B cell (primary cell): ENCODE measurements at regions not wholly inside any gene's neighbourhood (a gene's known extent, or its start where the extent isn't known, plus 50 kb on each side); places are given as distances from the start of the nearest gene placed in this dataset.

ENCODE experiments used
- ATAC-seq: fragments of 200-7000 bp; cut with Tn5 transposase; one replicate; pipeline ENCODE4 v1.10.0; 2021; ENCODE audit warnings: low read depth, mild to moderate bottlenecking, moderate number of reproducible peaks, moderate library complexity
- CTCF ChIA-PET: fragments of 350-600 bp; sonication (Branson Sonifier 250); formaldehyde crosslinking; loops from one replicate; lab custom pipeline; 2021; ENCODE audit warnings: antibody characterized with exemption, inconsistent platforms; lab: Charles Lee
- POLR2A ChIA-PET: fragments of 350-600 bp; sonication (Branson Sonifier 250); formaldehyde crosslinking; loops from one replicate; lab custom pipeline; 2021; ENCODE audit warnings: antibody characterized with exemption; lab: Charles Lee
- DNase-seq: peaks from one replicate; pipeline ENCODE4 v3.0.0; 2013
- H2AFZ ChIP-seq: 2 replicates; pipeline ENCODE4 v1.6.1; 2012; ENCODE audit warnings: mild to moderate bottlenecking, low read depth, low read length; ENCODE audit not compliant: insufficient read depth, poor library complexity, severe bottlenecking
- H3K27ac ChIP-seq, 2 donors: 1 replicate in 1 of 2; 2 replicates in 1 of 2; pipeline ENCODE4 v1.5.1; 2012 to 2013; ENCODE audit warnings: low read length in 2 of 2, mild to moderate bottlenecking in 2 of 2, moderate library complexity in 1 of 2
- H3K27me3 ChIP-seq, 4 experiments: fragments of 200-600 bp in 1 of 4; sonication (generic) in 1 of 4; replicated peaks in 1 of 4; 1 replicate in 2 of 4; 2 replicates in 2 of 4; pipeline versions ENCODE4 v1.6.1 to v1.7.0; 2013 to 2016; ENCODE audit warnings: low read length in 3 of 4, mild to moderate bottlenecking in 2 of 4, mixed read lengths in 1 of 4, moderate library complexity in 1 of 4; ENCODE audit not compliant: insufficient read depth in 4 of 4, control insufficient read depth in 3 of 4; ENCODE audit errors: control extremely low read depth in 1 of 4
- H3K36me3 ChIP-seq, 2 experiments: replicated peaks in 1 of 2; 1 replicate in 1 of 2; 2 replicates in 1 of 2; pipeline versions ENCODE4 v1.6.1 to v1.7.1; 2013; ENCODE audit warnings: low read length in 1 of 2; ENCODE audit not compliant: insufficient read depth in 2 of 2, control insufficient read depth in 1 of 2; ENCODE audit errors: control extremely low read depth in 1 of 2, extremely low read depth in 1 of 2
- H3K4me1 ChIP-seq, 2 donors: fragments of 200-600 bp in 1 of 2; sonication (generic) in 1 of 2; 1 replicate in 1 of 2; 2 replicates in 1 of 2; pipeline versions ENCODE4 v1.5.1 to v1.6.1; 2013 to 2017; ENCODE audit warnings: low read length in 2 of 2; ENCODE audit not compliant: control insufficient read depth in 2 of 2, insufficient read depth in 2 of 2
- H3K4me2 ChIP-seq: replicated peaks from 2 replicates; pipeline ENCODE3; 2012; ENCODE audit warnings: mild to moderate bottlenecking, low read depth, low read length; ENCODE audit not compliant: poor library complexity, severe bottlenecking
- H3K4me3 ChIP-seq, 5 experiments: fragments of 200-600 bp in 1 of 5; sonication (generic) in 1 of 5; 1 replicate in 3 of 5; 2 replicates in 2 of 5; pipeline versions ENCODE4 v1.5.1 to v1.7.0; 2011 to 2016; ENCODE audit warnings: low read length in 4 of 5, mild to moderate bottlenecking in 4 of 5, low read depth in 2 of 5, control low read depth in 1 of 5, moderate library complexity in 1 of 5; ENCODE audit not compliant: insufficient read depth in 1 of 5; ENCODE audit errors: control extremely low read depth in 1 of 5, extremely low read depth in 1 of 5
- H3K79me2 ChIP-seq: fragments of 200-600 bp; sonication (generic); one replicate; pipeline ENCODE4 v1.6.0; 2016; ENCODE audit warnings: low read length; ENCODE audit not compliant: control insufficient read depth, insufficient read depth
- H3K9ac ChIP-seq: fragments of 200-600 bp; sonication (generic); 2 replicates; pipeline ENCODE4 v1.6.1; 2017; ENCODE audit warnings: mild to moderate bottlenecking, low read length, moderate library complexity
- H3K9me3 ChIP-seq, 3 donors: one replicate each; pipeline versions ENCODE4 v1.6.1 to v1.7.1; 2013; ENCODE audit warnings: low read length in 2 of 3; ENCODE audit not compliant: control insufficient read depth in 2 of 3, insufficient read depth in 1 of 3; ENCODE audit errors: control extremely low read depth in 1 of 3
- H4K20me1 ChIP-seq: 2 replicates; pipeline ENCODE4 v1.6.0; 2012; ENCODE audit warnings: mild to moderate bottlenecking, low read length; ENCODE audit not compliant: insufficient read depth, control insufficient read depth, poor library complexity, severe bottlenecking
- H3K27ac Mint-ChIP-seq: one replicate; pipeline ENCODE4 v1.8.0; 2021; ENCODE audit warnings: mixed read lengths
- H3K27me3 Mint-ChIP-seq: one replicate; pipeline ENCODE4 v1.8.0; 2021; ENCODE audit warnings: mixed read lengths
- H3K4me1 Mint-ChIP-seq: one replicate; pipeline ENCODE4 v1.8.0; 2021; ENCODE audit warnings: mixed read lengths
- H3K4me3 Mint-ChIP-seq: one replicate; pipeline ENCODE4 v1.8.0; 2021; ENCODE audit warnings: mixed read lengths
- H3K9me3 Mint-ChIP-seq: one replicate; pipeline ENCODE4 v1.8.0; 2022; ENCODE audit warnings: mixed read lengths; ENCODE audit not compliant: insufficient read depth
- EZH2 ChIP-seq: IDR thresholded peaks from 2 replicates; pipeline ENCODE4 v1.6.1; 2012; ENCODE audit warnings: borderline replicate concordance, low read depth, mild to moderate bottlenecking, moderate library complexity, low read length; ENCODE audit not compliant: insufficient read depth, poor library complexity, severe bottlenecking
- WGBS: methylation state at CpG from one replicate; pipeline ENCODE4 v1.1.5; 2013; ENCODE audit warnings: missing lambda C conversion rate; ENCODE audit not compliant: insufficient coverage; 5-methylcytosine and 5-hydroxymethylcytosine counted together
- intact Hi-C: fragments of 100-400 bp; cut with micrococcal nuclease; formaldehyde crosslinking; loops from one replicate; pipeline ENCODE4 v1.10.0; 2022
- TF ChIP-seq, protein P1 (sequence below): fragments of 200-600 bp; IDR thresholded peaks from one replicate; pipeline ENCODE4 v1.8.0; 2022; ENCODE audit warnings: antibody characterized with exemption, mild to moderate bottlenecking

DNA sequence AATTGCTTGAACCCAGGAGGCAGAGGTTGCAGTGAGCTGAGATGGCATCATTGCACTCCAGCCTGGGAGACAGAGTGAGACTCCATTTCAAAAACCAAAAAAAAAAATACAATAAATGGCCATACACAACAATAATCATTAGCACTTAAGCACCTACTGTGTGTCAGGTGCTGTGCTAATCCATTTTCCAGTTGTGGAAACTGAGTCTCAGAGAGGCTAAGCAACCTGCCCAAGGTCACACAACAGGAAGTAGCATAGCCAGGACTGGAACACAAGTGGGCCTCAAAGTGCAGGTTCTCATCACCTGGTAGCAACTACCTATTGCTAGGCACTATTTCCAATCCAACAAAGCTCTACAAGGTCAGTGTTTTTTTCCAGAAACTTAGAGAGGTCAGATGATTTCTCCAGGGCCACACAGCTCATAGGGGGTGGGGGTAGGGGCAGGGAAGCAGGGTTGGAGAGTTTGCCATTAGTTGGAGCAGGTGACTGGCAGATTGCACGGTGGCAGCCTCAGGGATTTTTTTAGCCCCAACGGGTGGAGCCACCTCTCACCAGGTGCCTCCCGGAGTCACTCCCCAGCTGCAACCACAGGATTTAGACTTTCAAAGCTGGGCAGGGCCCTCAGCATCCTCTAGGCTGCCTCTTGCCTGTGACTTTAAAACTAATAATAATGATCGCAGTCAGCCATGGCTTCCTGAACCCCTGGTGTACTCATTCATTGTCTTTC lies 52.5 kb upstream of the ID3 start:
- peak overlapping the region; percentile 86 for H3K27ac Mint-ChIP-seq
- H3K4me3 Mint-ChIP-seq = peak overlapping the region; percentile 75
- peak overlapping the region in 1 of 5 experiments; percentile 40 for H3K4me3 ChIP-seq
- intact Hi-C loops = loop anchor here (1.0 to 10.0 kb wide), 2 partner anchors 19 to 113 kb away; no protein-coding TSS in a partner anchor
- WGBS = 0% methylated on average over 3 of the region's 4 CpGs
- ChIA-PET POLR2A (interaction anchor here (0.6 to 6.3 kb wide), 11 partner anchors 11 to 72 kb away, joined by 3 to 52 read pairs (median 10); partner anchors contain the start of gene ID3), CTCF (interaction anchor here (0.8 to 6.7 kb wide), 10 partner anchors 10 to 67 kb away, joined by 3 to 86 read pairs (median 14); partner anchors contain the start of gene ID3)
- H2AFZ ChIP-seq = no peak overlapping the region
- H3K9me3 Mint-ChIP-seq = no peaks in the 10 kb centered on the region
- no peaks in the 10 kb centered on the region for H3K36me3 ChIP-seq
- H3K4me2 ChIP-seq = peak overlapping the region; percentile 65
- H3K27me3 Mint-ChIP-seq = no peaks in the 10 kb centered on the region
- H3K4me1 Mint-ChIP-seq = peaks cover 80% of the 10 kb centered on the region
- no peak for TF ChIP-seq EZH2
- TF ChIP-seq, protein P1, sequence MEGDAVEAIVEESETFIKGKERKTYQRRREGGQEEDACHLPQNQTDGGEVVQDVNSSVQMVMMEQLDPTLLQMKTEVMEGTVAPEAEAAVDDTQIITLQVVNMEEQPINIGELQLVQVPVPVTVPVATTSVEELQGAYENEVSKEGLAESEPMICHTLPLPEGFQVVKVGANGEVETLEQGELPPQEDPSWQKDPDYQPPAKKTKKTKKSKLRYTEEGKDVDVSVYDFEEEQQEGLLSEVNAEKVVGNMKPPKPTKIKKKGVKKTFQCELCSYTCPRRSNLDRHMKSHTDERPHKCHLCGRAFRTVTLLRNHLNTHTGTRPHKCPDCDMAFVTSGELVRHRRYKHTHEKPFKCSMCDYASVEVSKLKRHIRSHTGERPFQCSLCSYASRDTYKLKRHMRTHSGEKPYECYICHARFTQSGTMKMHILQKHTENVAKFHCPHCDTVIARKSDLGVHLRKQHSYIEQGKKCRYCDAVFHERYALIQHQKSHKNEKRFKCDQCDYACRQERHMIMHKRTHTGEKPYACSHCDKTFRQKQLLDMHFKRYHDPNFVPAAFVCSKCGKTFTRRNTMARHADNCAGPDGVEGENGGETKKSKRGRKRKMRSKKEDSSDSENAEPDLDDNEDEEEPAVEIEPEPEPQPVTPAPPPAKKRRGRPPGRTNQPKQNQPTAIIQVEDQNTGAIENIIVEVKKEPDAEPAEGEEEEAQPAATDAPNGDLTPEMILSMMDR = no peak
- no peaks in the 10 kb centered on the region for H3K79me2 ChIP-seq
- peak; percentile 57 for ATAC-seq
- H4K20me1 ChIP-seq = no peaks in the 10 kb centered on the region
- peak overlapping the region; percentile 14 for H3K9ac ChIP-seq
- peaks cover 71 to 78% of the 10 kb centered on the region in 2 donors for H3K4me1 ChIP-seq
- no peaks in the 10 kb centered on the region for H3K9me3 ChIP-seq
- no peaks in the 10 kb centered on the region for H3K27me3 ChIP-seq
- DNase-seq = peak; percentile 71
- peak overlapping the region; percentile 76 to 88 for H3K27ac ChIP-seq

DNA sequence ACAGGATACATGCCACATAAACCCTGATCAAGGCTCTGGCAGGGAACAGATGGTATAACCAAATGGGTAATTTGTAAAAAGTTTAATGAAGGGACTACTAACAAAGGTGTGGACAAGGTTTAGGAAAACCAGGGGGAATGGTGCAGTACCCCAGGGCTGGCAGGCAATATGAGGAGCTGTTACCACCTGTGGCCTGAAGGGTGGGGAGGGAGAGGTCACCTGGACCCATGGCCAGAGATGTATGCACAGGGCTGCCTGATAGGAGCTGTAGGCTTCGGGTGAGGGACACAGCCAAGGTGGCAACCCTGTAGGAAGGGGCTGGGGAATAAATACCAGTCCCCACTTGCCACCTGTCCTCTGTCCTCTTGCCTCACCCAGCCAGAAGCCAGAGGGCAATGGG lies 51.4 kb upstream of the ID3 start:
- no peak overlapping the region for H3K4me3 ChIP-seq
- no peak overlapping the region for H2AFZ ChIP-seq
- H3K27ac Mint-ChIP-seq = peak overlapping the region; percentile 78
- no peaks in the 10 kb centered on the region for H3K36me3 ChIP-seq
- DNase-seq (no peak), ATAC-seq (no peak)
- H3K4me1 Mint-ChIP-seq = peaks cover 75% of the 10 kb centered on the region
- H3K4me1 ChIP-seq = peaks cover 67 to 76% of the 10 kb centered on the region in 2 donors
- H3K79me2 ChIP-seq = no peaks in the 10 kb centered on the region
- CTCF ChIA-PET = interaction anchor here (0.6 to 6.7 kb wide), 9 partner anchors 8 to 69 kb away, joined by 3 to 86 read pairs (median 4); no protein-coding TSS in a partner anchor
- H3K27me3 Mint-ChIP-seq = no peaks in the 10 kb centered on the region
- no peak for TF ChIP-seq EZH2
- TF ChIP-seq, protein P1 = no peak
- H3K9me3 ChIP-seq = no peaks in the 10 kb centered on the region
- H4K20me1 ChIP-seq = no peaks in the 10 kb centered on the region
- H3K27me3 ChIP-seq = no peaks in the 10 kb centered on the region
- no peak overlapping the region for H3K4me2 ChIP-seq
- no CpG with 5 or more reads among the region's 1 CpG for WGBS
- H3K4me3 Mint-ChIP-seq = no peak overlapping the region
- no peak overlapping the region for H3K9ac ChIP-seq
- peak overlapping the region in 1 of 2 donors; percentile 88 for H3K27ac ChIP-seq
- H3K9me3 Mint-ChIP-seq = no peaks in the 10 kb centered on the region
- POLR2A ChIA-PET = interaction anchor here (0.6 to 6.3 kb wide), 3 partner anchors 10 to 19 kb away, joined by 8 to 52 read pairs (median 43); no protein-coding TSS in a partner anchor
- intact Hi-C loops = loop anchor here (10.0 kb wide), 1 partner anchor 114 kb away; no protein-coding TSS in a partner anchor
